ENCODE measurements at regions not wholly inside any gene's neighbourhood (a gene's known extent, or its start where the extent isn't known, plus 50 kb on each side); places are given as distances from the start of the nearest gene placed in this dataset.

GRCh38 chr21:43340491-43341377 lies 86.2 kb downstream of the SIK1 start:
- CTCF ChIA-PET: no interaction called here
- TF ChIP-seq SUZ12 (IDR thresholded peaks at IDR 0.05): no peak
- POLR2A ChIA-PET: no interaction called here
- DNase-seq (ENCODE audit: extremely low spot score): no peak

- TF ChIP-seq SP1 (IDR thresholded peaks at IDR 0.05) (no peak), ELF4 (IDR thresholded peaks at IDR 0.05) (no peak), CTBP1 (IDR thresholded peaks at IDR 0.05; ENCODE audit: borderline replicate concordance) (no peak)
- CTCF ChIA-PET: no interaction called here
- POLR2A ChIA-PET: no interaction called here
- DNase-seq (ENCODE audit: extremely low spot score): no peak
Measured at GRCh38 chr21:43339668-43340067, 87.3 kb downstream of the SIK1 start.

GRCh38 chr21:43338951-43339350 lies 88.0 kb downstream of the SIK1 start:
- DNase-seq (ENCODE audit: extremely low spot score): no peak
- TF ChIP-seq LEF1 (IDR thresholded peaks at IDR 0.05; ENCODE audit: borderline replicate concordance) (no peak), SP1 (IDR thresholded peaks at IDR 0.05) (no peak), ELF4 (IDR thresholded peaks at IDR 0.05) (no peak), TARDBP (IDR thresholded peaks at IDR 0.05) (no peak), FOXM1 (IDR thresholded peaks at IDR 0.05; ENCODE audit: borderline replicate concordance) (no peak), ZNF384 (IDR thresholded peaks at IDR 0.05) (no peak), L3MBTL2 (conservative IDR thresholded peaks at IDR 0.05) (no peak), CTBP1 (IDR thresholded peaks at IDR 0.05; ENCODE audit: borderline replicate concordance) (no peak), HDGF (IDR thresholded peaks at IDR 0.05; ENCODE audit: borderline replicate concordance) (no peak), NFRKB (IDR thresholded peaks at IDR 0.05) (no peak), FOXK2 (IDR thresholded peaks at IDR 0.05) (no peak), PKNOX1 (IDR thresholded peaks at IDR 0.05) (no peak)
- ChIA-PET POLR2A (no interaction called here), CTCF (no interaction called here)

- ChIA-PET CTCF (no interaction called here), POLR2A (no interaction called here)
- TF ChIP-seq FOXA1 (IDR thresholded peaks at IDR 0.05): no peak
- TF ChIP-seq NFRKB (IDR thresholded peaks at IDR 0.05): no peak
- TF ChIP-seq HDGF (IDR thresholded peaks at IDR 0.05; ENCODE audit: borderline replicate concordance): no peak
- no peak for TF ChIP-seq ZNF384 (IDR thresholded peaks at IDR 0.05)
- DNase-seq (ENCODE audit: extremely low spot score): no peak
Measured at GRCh38 chr21:43337901-43338655, 88.9 kb downstream of the SIK1 start.

- TF ChIP-seq PKNOX1 (IDR thresholded peaks at IDR 0.05) (no peak), HDGF (IDR thresholded peaks at IDR 0.05; ENCODE audit: borderline replicate concordance) (no peak), TARDBP (IDR thresholded peaks at IDR 0.05) (no peak), CTBP1 (IDR thresholded peaks at IDR 0.05; ENCODE audit: borderline replicate concordance) (no peak), ARNT (IDR thresholded peaks at IDR 0.05) (no peak), NFRKB (IDR thresholded peaks at IDR 0.05) (no peak), BHLHE40 (IDR thresholded peaks at IDR 0.05; ENCODE audit: borderline replicate concordance) (no peak), LEF1 (IDR thresholded peaks at IDR 0.05; ENCODE audit: borderline replicate concordance) (no peak), ELF4 (IDR thresholded peaks at IDR 0.05) (no peak), SUZ12 (IDR thresholded peaks at IDR 0.05) (no peak), FOXK2 (IDR thresholded peaks at IDR 0.05) (no peak)
- POLR2A ChIA-PET: no interaction called here
- CTCF ChIA-PET: no interaction called here
- no peak for DNase-seq (ENCODE audit: extremely low spot score)
Measured at GRCh38 chr21:43335119-43335518, 91.8 kb downstream of the SIK1 start.

- DNase-seq (ENCODE audit: extremely low spot score): no peak
- TF ChIP-seq L3MBTL2 (conservative IDR thresholded peaks at IDR 0.05): no peak
- no peak for TF ChIP-seq ZNF384 (IDR thresholded peaks at IDR 0.05)
- no peak for TF ChIP-seq ELF4 (IDR thresholded peaks at IDR 0.05)
- TF ChIP-seq FOXK2 (IDR thresholded peaks at IDR 0.05): no peak
- TF ChIP-seq NFRKB (IDR thresholded peaks at IDR 0.05): no peak
- no peak; the same call in 1 of the 2 replicates for TF ChIP-seq TARDBP (IDR thresholded peaks at IDR 0.05)
- no peak for TF ChIP-seq CTBP1 (IDR thresholded peaks at IDR 0.05; ENCODE audit: borderline replicate concordance)
- no peak for TF ChIP-seq FOXA1 (IDR thresholded peaks at IDR 0.05)
- TF ChIP-seq FOXM1 (IDR thresholded peaks at IDR 0.05; ENCODE audit: borderline replicate concordance): no peak
- no peak for TF ChIP-seq PKNOX1 (IDR thresholded peaks at IDR 0.05)
- TF ChIP-seq ARNT (IDR thresholded peaks at IDR 0.05): no peak
- no peak for TF ChIP-seq BHLHE40 (IDR thresholded peaks at IDR 0.05; ENCODE audit: borderline replicate concordance)
- no peak for TF ChIP-seq SUZ12 (IDR thresholded peaks at IDR 0.05)
- TF ChIP-seq SP1 (IDR thresholded peaks at IDR 0.05): no peak
- ChIA-PET POLR2A (no interaction called here), CTCF (no interaction called here)
Measured at GRCh38 chr21:43334214-43334958, 92.5 kb downstream of the SIK1 start.

Measured in HEK293T (cell line).